HEK293T (cell line): ENCODE measurements at regions not wholly inside any gene's neighbourhood (a gene's known extent, or its start where the extent isn't known, plus 50 kb on each side); places are given as distances from the start of the nearest gene placed in this dataset.

Experiments
- CTCF ChIA-PET: fragments of 350-600 bp; formaldehyde crosslinking; extraction: SDS; loops from one replicate; lab custom pipeline; 2021; ENCODE audit warnings: antibody characterized with exemption, inconsistent platforms; lab: Yijun Ruan, JAX
- POLR2A ChIA-PET: fragments of 350-600 bp; formaldehyde crosslinking; extraction: SDS; loops from one replicate; lab custom pipeline; 2020; ENCODE audit warnings: antibody characterized with exemption, inconsistent platforms; lab: Yijun Ruan, JAX
- DNase-seq: peaks from one replicate; pipeline ENCODE4 v3.0.0; 2012; ENCODE audit warnings: mixed read lengths; ENCODE audit errors: extremely low spot score
- ARNT ChIP-seq: fragments of 450-650 bp; IDR thresholded peaks from 2 replicates; pipeline ENCODE4 v1.6.1; 2017; ENCODE audit warnings: mild to moderate bottlenecking
- BHLHE40 ChIP-seq: fragments of 450-650 bp; IDR thresholded peaks from 2 replicates; pipeline ENCODE4 v1.6.1; 2016; ENCODE audit warnings: mild to moderate bottlenecking, moderate library complexity, borderline replicate concordance
- CTBP1 ChIP-seq: fragments of 450-650 bp; IDR thresholded peaks from 2 replicates; pipeline ENCODE4 v1.6.1; 2016; ENCODE audit warnings: borderline replicate concordance
- ELF4 ChIP-seq: fragments of 450-650 bp; IDR thresholded peaks from 2 replicates; pipeline ENCODE4 v1.6.1; 2017; ENCODE audit warnings: antibody characterized with exemption
- FOXA1 ChIP-seq: fragments of 450-650 bp; IDR thresholded peaks from 2 replicates; pipeline ENCODE4 v1.6.1; 2016; ENCODE audit warnings: mild to moderate bottlenecking
- FOXK2 ChIP-seq: fragments of 450-650 bp; IDR thresholded peaks from 2 replicates; pipeline ENCODE4 v1.6.1; 2016; ENCODE audit warnings: mild to moderate bottlenecking
- FOXM1 ChIP-seq: fragments of 450-650 bp; IDR thresholded peaks from 2 replicates; pipeline ENCODE4 v1.6.1; 2017; ENCODE audit warnings: mild to moderate bottlenecking, borderline replicate concordance
- HDGF ChIP-seq: fragments of 450-650 bp; IDR thresholded peaks from 2 replicates; pipeline ENCODE4 v1.6.1; 2017; ENCODE audit warnings: antibody characterized with exemption, borderline replicate concordance
- L3MBTL2 ChIP-seq: fragments of 450-650 bp; conservative IDR thresholded peaks from 2 replicates; pipeline ENCODE4 v1.6.1; 2016; ENCODE audit warnings: mild to moderate bottlenecking
- LEF1 ChIP-seq: fragments of 450-650 bp; IDR thresholded peaks from 2 replicates; pipeline ENCODE4 v1.6.1; 2017; ENCODE audit warnings: mild to moderate bottlenecking, borderline replicate concordance
- NFRKB ChIP-seq: fragments of 450-650 bp; IDR thresholded peaks from 2 replicates; pipeline ENCODE4 v1.6.1; 2016; ENCODE audit warnings: mild to moderate bottlenecking, moderate library complexity
- SP1 ChIP-seq: fragments of 450-650 bp; IDR thresholded peaks from 2 replicates; pipeline ENCODE4 v1.6.1; 2017
- SUZ12 ChIP-seq: fragments of 450-650 bp; IDR thresholded peaks from 2 replicates; pipeline ENCODE4 v1.6.1; 2016; ENCODE audit warnings: mild to moderate bottlenecking
- TARDBP ChIP-seq: fragments of 450-650 bp; IDR thresholded peaks from 2 replicates; pipeline ENCODE4 v1.6.1; 2016
- ZNF384 ChIP-seq: fragments of 450-650 bp; IDR thresholded peaks from 2 replicates; pipeline ENCODE4 v1.6.1; 2016
- TF ChIP-seq, protein P1 (sequence below): fragments of 450-650 bp; IDR thresholded peaks from 2 replicates; pipeline ENCODE4 v1.6.1; 2016

DNA sequence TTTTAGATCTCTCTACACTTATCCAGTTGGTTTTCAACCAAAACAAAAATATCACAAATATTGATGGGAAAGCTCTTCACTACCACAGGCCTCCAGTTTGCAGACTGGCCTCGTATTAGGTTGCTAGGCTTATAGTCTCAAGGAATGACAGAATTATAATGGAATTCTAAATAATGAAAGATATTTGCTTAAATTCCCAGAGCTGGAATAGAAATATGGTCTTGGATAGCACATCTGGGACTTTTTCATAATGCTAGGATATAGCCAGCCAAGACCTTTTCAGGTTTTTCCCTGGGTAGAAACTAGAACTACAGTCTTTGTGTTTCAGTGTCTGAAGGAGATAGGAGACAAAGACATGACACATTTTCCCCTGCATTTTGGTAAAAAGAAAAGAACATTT, 121.9 kb upstream of the STAC start:
- TF ChIP-seq SP1 = no peak
- no peak for TF ChIP-seq HDGF
- TF ChIP-seq L3MBTL2 = no peak
- no peak for TF ChIP-seq FOXA1
- TF ChIP-seq FOXM1 = no peak
- no peak for TF ChIP-seq LEF1
- TF ChIP-seq ZNF384 = no peak
- TF ChIP-seq ELF4 = no peak
- no peak for TF ChIP-seq CTBP1
- no peak for TF ChIP-seq SUZ12
- TF ChIP-seq BHLHE40 = no peak
- TF ChIP-seq FOXK2 = no peak
- TF ChIP-seq TARDBP = no peak
- TF ChIP-seq, protein P1, sequence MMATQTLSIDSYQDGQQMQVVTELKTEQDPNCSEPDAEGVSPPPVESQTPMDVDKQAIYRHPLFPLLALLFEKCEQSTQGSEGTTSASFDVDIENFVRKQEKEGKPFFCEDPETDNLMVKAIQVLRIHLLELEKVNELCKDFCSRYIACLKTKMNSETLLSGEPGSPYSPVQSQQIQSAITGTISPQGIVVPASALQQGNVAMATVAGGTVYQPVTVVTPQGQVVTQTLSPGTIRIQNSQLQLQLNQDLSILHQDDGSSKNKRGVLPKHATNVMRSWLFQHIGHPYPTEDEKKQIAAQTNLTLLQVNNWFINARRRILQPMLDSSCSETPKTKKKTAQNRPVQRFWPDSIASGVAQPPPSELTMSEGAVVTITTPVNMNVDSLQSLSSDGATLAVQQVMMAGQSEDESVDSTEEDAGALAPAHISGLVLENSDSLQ = no peak
- TF ChIP-seq NFRKB = no peak
- DNase-seq = no peak
- CTCF ChIA-PET = no interaction called here
- POLR2A ChIA-PET = no interaction called here

DNA sequence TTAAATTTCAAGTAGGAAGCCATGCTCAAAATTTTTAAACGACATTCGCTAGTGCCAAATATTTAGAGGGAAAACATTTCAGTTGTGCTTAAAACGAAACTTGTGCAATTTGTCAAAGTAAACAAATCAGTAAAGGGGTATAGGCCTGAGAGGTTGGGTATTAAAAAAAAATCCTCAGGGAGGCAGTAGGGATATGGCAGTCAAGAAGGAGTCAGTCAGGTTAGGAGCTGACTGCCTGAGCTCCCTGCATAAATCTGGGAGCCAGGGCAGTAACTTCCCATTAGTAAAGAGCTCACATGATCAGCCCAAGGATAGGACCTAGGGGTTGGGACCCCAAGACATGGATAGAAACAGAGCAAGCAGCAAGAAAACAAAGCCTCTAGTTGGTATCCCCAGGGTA, 120.7 kb upstream of the STAC start:
- TF ChIP-seq SUZ12 (no peak), SP1 (no peak), FOXA1 (no peak), ZNF384 (no peak), L3MBTL2 (no peak), TARDBP (no peak), FOXK2 (no peak), FOXM1 (no peak), CTBP1 (no peak), BHLHE40 (no peak), HDGF (no peak), ARNT (no peak), LEF1 (no peak)
- ChIA-PET CTCF (interaction anchor here (0.5 kb wide), 1 partner anchor 9 kb away, joined by 3 read pairs; no protein-coding TSS in a partner anchor), POLR2A (no interaction called here)
- DNase-seq = no peak

DNA sequence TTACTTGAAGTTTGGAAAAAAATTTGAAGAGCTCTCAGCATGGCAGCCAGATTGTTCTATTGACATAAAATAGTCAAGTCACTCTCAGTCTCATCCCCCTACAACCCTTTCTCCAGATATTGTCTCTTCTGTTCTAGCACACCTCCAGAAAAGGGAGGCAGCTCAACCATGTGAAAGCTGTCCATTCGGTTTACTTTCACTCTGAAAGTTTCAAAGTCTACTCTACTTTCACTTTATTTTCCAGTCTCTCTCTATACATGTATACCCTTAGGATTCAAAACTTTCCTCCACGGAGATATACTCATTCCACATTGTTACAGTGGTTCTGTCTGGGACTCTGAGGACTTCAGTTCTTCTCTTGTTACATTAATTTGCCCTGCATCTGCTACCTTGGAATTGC, 111.0 kb upstream of the STAC start:
- CTCF ChIA-PET = no interaction called here
- POLR2A ChIA-PET = no interaction called here
- no peak for DNase-seq
- TF ChIP-seq NFRKB (no peak), HDGF (no peak), SP1 (no peak), LEF1 (no peak), BHLHE40 (no peak), ZNF384 (no peak), FOXM1 (no peak), FOXA1 (no peak), SUZ12 (no peak), CTBP1 (no peak), TARDBP (no peak), L3MBTL2 (no peak), FOXK2 (no peak), ARNT (no peak), ELF4 (no peak)
- TF ChIP-seq, protein P1 = no peak

DNA sequence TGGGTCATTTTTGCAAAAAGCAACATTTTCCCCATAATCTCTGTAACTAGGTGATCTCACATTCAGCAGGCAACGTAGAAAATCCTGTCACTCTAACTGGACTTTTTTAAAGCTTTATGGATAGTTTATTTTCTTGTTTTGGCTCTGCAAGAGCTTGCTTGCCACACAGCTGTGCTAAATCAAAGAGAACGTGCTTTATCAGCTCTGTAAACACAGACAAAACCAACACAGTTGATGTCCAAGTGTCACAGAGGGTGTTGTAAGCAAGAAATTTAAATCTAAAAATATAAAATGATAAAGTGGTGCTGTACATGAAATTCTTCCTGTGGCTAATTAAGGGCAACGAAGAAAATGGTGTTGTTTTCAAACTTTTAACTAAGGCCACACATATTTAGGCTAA, 97.5 kb upstream of the STAC start:
- ChIA-PET CTCF (no interaction called here), POLR2A (no interaction called here)
- DNase-seq = no peak
- TF ChIP-seq BHLHE40 (no peak), TARDBP (no peak), ARNT (no peak)

DNA sequence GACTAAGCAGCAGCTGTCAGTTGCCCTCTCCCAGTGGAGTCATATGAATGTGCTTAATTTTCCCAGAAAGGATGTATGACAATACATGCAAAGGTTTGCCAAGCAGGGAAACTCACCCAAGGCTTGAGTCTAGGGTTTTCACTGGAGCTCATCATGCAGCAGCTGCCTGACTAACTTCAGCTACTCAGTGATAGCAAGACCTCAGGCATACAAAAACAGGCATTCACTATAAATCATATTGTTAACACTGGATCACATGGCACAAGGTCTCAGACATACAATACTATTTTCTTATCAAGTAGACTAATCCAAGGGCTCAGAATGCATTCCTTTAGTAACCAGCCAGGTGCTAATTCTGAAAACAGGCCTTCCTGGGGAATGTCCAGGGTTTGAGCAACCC, 85.0 kb upstream of the STAC start:
- no peak for DNase-seq
- ChIA-PET POLR2A (no interaction called here), CTCF (no interaction called here)
- TF ChIP-seq L3MBTL2 (no peak), SP1 (no peak), FOXA1 (no peak), HDGF (no peak), BHLHE40 (no peak), LEF1 (no peak), ELF4 (no peak), FOXK2 (no peak), CTBP1 (no peak), ZNF384 (no peak)

DNA sequence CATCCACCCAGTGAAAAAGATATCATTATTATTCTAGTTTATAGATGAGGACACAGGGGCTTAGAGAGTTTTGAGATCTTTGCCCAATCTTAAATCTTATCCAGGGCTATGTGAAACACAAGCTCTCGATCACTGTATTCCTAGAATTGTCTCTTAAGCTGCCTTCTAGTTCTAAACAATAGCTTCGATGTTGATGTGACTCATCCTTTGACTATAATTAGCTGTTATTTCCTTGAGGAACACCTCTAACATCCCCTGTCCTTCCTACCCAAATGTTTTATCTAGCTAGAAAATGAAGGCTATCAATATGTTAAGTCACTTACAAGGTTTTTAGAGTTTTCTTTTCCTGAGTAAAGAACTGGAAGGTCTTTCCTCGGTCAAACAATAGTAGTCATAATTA, 83.1 kb upstream of the STAC start:
- no peak for TF ChIP-seq TARDBP
- CTCF ChIA-PET = no interaction called here
- no peak for DNase-seq
- POLR2A ChIA-PET = no interaction called here

DNA sequence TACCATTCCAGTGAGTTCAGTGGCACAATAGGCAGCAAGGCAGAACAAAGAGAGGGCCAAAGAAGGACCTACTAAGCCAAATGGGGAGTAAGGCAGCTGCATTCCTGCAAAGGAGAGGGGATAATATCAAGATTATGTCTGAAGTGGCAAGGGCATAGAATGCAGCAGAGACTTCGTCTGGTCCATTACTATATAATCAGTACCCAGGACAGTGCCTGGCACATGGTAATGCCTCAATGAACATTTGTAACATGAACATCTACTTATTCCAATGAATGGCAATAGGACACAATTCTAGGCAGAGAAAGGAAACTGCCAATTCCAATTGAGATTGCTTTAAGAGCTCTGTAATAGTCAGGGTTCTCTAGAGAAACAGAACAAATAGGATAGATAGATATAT, 82.1 kb upstream of the STAC start:
- CTCF ChIA-PET = no interaction called here
- TF ChIP-seq L3MBTL2 (no peak), ZNF384 (no peak), ARNT (no peak), HDGF (no peak), LEF1 (no peak), TARDBP (no peak), BHLHE40 (no peak), FOXM1 (no peak), CTBP1 (no peak)
- no peak for DNase-seq
- POLR2A ChIA-PET = no interaction called here

DNA sequence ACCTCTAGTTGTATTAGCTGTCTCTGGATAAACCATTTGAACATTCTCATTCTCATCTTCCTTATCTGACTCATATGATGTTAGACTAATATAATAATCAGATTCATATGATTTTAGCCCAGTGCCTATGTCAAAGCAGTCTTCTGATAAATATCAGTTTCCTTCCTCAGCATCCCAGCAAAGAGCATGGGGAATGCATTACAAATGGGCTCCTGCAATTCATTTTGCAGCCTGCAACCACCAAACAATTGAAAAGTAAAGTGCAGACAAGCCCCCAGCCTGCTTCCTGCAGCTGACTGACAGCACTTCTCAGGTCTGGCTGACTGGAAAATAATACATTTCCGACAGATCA, 78.2 kb upstream of the STAC start:
- ChIA-PET POLR2A (no interaction called here), CTCF (no interaction called here)
- TF ChIP-seq L3MBTL2 (no peak), LEF1 (no peak), ARNT (no peak), SP1 (no peak)
- DNase-seq = no peak
